ENCODE measurements at regions not wholly inside any gene's neighbourhood (a gene's known extent, or its start where the extent isn't known, plus 50 kb on each side); places are given as distances from the start of the nearest gene placed in this dataset.

DNA sequence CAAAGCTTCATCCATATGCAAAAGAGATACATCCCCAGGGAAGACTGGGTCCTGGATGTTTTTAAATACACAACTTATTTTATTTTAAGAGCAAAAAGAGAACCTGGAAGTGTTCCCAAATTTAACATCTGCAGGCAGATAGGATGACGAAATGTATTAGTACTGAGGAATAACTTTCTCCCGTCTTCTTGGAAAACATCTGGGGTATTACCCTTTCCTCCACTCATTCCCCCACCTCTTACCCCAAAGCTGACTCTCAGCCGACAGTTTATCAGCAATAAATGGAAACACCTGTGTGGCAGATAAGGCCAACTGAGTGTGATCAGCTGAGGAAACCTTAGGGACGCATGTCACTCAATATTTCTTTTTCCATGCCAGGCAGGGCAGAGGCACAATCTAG, 435.6 kb upstream of the NPVF start:
- no peaks in the 10 kb centered on the region for H3K36me3 ChIP-seq (replicated peaks in 1 of 2)
- DNase-seq, result no peak
- TF ChIP-seq POLR2A (IDR thresholded peaks at IDR 0.05) (no peak), CTCF (IDR thresholded peaks at IDR 0.05) (no peak)
- H3K27me3 ChIP-seq, result no peaks in the 10 kb centered on the region
- no peaks in the 10 kb centered on the region for H3K9me3 ChIP-seq (replicated peaks in 1 of 3)
- peak overlapping the region in 1 of 5 donors; percentile 43 for H3K27ac ChIP-seq
- peaks cover 1 to 4% of the 10 kb centered on the region in 2 donors for H3K4me1 ChIP-seq (replicated peaks in 1 of 2)
- H3K4me3 ChIP-seq, result no peak overlapping the region
- intact Hi-C loops (cut with DNase I), result no loop called here
- 43 to 56% (median 51%) methylated on average over 4 of the region's 4 CpGs for WGBS, 4 donors

- TF ChIP-seq POLR2A (IDR thresholded peaks at IDR 0.05), result no peak
- no peak for TF ChIP-seq CTCF (IDR thresholded peaks at IDR 0.05)
- Histone ChIP-seq H3K27me3 (no peaks in the 10 kb centered on the region), H3K27ac (peak overlapping the region in 1 of 5 donors; percentile 43), H3K36me3 (replicated peaks in 1 of 2) (no peaks in the 10 kb centered on the region), H3K4me3 (no peak overlapping the region), H3K4me1 (replicated peaks in 1 of 2) (peaks cover 0 to 2% of the 10 kb centered on the region in 2 donors), H3K9me3 (replicated peaks in 1 of 3) (no peaks in the 10 kb centered on the region)
- no peak for DNase-seq
- 48 to 75% (median 55%) methylated on average over 2 of the region's 2 CpGs for WGBS, 4 donors
- intact Hi-C loops (cut with DNase I), result no loop called here
Measured at GRCh38 chr7:25664593-25664992, 436.3 kb upstream of the NPVF start.

- 67 to 83% (median 79%) methylated on average over 4 of the region's 4 CpGs for WGBS, 4 donors
- Histone ChIP-seq H3K4me3 (no peak overlapping the region), H3K4me1 (replicated peaks in 1 of 2) (peaks cover 0 to 6% of the 10 kb centered on the region in 2 donors), H3K27me3 (no peaks in the 10 kb centered on the region), H3K9me3 (replicated peaks in 1 of 3) (no peaks in the 10 kb centered on the region), H3K27ac (no peak overlapping the region), H3K36me3 (replicated peaks in 1 of 2) (no peaks in the 10 kb centered on the region)
- no peak for DNase-seq
- TF ChIP-seq POLR2A (IDR thresholded peaks at IDR 0.05), result no peak
- no peak for TF ChIP-seq CTCF (IDR thresholded peaks at IDR 0.05)
- intact Hi-C loops (cut with DNase I), result no loop called here
Measured at GRCh38 chr7:25665374-25665773, 437.1 kb upstream of the NPVF start.

DNA sequence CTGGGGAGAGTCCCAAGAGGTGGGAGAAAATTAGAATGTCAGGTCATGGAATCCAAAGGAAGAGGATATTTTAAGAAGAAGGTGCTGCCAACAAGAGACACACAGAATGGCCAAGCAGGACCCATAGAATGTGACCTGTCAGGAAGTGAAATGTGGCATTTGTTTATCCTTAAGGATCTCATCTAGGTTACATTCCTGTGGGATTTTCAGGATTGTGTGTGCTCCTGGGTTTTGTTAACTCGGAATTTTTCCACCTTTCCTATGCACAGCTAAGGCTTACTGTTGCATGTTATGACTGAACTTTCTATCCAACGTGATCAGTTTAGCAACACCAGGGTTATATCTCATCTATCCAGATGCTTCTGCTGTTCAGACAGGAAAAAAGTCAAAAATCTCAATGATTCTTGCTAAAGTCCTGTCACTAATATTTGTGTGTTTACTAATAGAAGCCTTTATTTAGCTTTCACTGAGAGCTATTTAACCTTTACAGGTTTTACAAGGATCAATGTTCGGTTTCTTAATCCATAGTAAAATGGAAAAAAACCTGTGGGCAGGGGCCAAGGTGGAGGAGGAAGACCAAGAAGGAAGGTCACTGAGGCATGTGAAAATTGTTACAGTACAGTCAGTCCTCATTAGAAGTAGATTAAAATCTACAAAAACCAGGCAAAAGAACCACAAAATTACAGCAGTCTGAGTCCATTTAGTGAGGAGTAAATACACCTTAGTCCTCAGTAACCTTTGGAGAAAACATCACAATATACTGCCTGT, 437.8 kb upstream of the NPVF start:
- no peak for DNase-seq
- 60 to 80% (median 70%) methylated on average over 3 of the region's 3 CpGs for WGBS, 4 donors
- no peaks in the 10 kb centered on the region for H3K27me3 ChIP-seq
- TF ChIP-seq CTCF (IDR thresholded peaks at IDR 0.05) (no peak), POLR2A (IDR thresholded peaks at IDR 0.05) (no peak)
- H3K9me3 ChIP-seq (replicated peaks in 1 of 3), result no peaks in the 10 kb centered on the region
- no peak overlapping the region for H3K27ac ChIP-seq
- intact Hi-C loops (cut with DNase I), result no loop called here
- H3K36me3 ChIP-seq (replicated peaks in 1 of 2), result no peaks in the 10 kb centered on the region
- no peak overlapping the region for H3K4me3 ChIP-seq
- H3K4me1 ChIP-seq (replicated peaks in 1 of 2), result peaks cover 0 to 6% of the 10 kb centered on the region in 2 donors

Measured in adrenal gland (tissue), 9 donors.